Mucosa of gallbladder (tissue), 1 donor: ENCODE measurements at regions not wholly inside any gene's neighbourhood (a gene's known extent, or its start where the extent isn't known, plus 50 kb on each side); places are given as distances from the start of the nearest gene placed in this dataset.
"Not testable (repeated sequence)": the region's sequence is repeated elsewhere in the genome, so short reads cannot be mapped to it uniquely, and the experiment has no call there.

Experiments
- DNase-seq: peaks from one replicate; pipeline ENCODE4 v3.0.0-alpha.2; 2020; ENCODE audit warnings: low spot score
- donor health status: DM: no; HTN: no; CAD: no.

- DNase-seq, result no peak
Observed at GRCh38 chr7:8809320-8809719, 375.9 kb downstream of the NXPH1 start.

GRCh38 chr7:8817448-8818036, 384.1 kb downstream of the NXPH1 start:
- DNase-seq, result no peak

GRCh38 chr7:8818406-8818805, 385.0 kb downstream of the NXPH1 start:
- no peak for DNase-seq

- no peak for DNase-seq
Observed at GRCh38 chr7:8822595-8822994, 389.2 kb downstream of the NXPH1 start.

- DNase-seq, result no peak
Observed at GRCh38 chr7:8823486-8823885, 390.1 kb downstream of the NXPH1 start.

GRCh38 chr7:8827329-8827728, 393.9 kb downstream of the NXPH1 start:
- no peak for DNase-seq

GRCh38 chr7:8829100-8829499, 395.7 kb downstream of the NXPH1 start:
- DNase-seq, result no peak

GRCh38 chr7:8831376-8831775, 398.0 kb downstream of the NXPH1 start:
- no peak for DNase-seq

- no peak for DNase-seq
Observed at GRCh38 chr7:8833355-8833754, 399.9 kb downstream of the NXPH1 start.

- DNase-seq, result no peak
Observed at GRCh38 chr7:8841171-8841570, 407.8 kb downstream of the NXPH1 start.

- DNase-seq, result no peak
Observed at GRCh38 chr7:8871716-8872115, 438.3 kb downstream of the NXPH1 start.

- DNase-seq, result no peak
Observed at GRCh38 chr7:8881916-8882315, 448.5 kb downstream of the NXPH1 start.

GRCh38 chr7:8885480-8886000, 452.1 kb downstream of the NXPH1 start:
- DNase-seq, result no peak

GRCh38 chr7:8890346-8890745, 456.9 kb downstream of the NXPH1 start:
- not testable (repeated sequence) for DNase-seq

GRCh38 chr7:8893775-8894174, 460.4 kb downstream of the NXPH1 start:
- no peak for DNase-seq

GRCh38 chr7:8906396-8907075, 473.1 kb downstream of the NXPH1 start:
- DNase-seq, result no peak

- no peak for DNase-seq
Observed at GRCh38 chr7:8908889-8909288, 475.5 kb downstream of the NXPH1 start.

- DNase-seq, result no peak
Observed at GRCh38 chr7:8913682-8914081, 480.3 kb downstream of the NXPH1 start.

- no peak for DNase-seq
Observed at GRCh38 chr7:8921807-8922206, 488.4 kb downstream of the NXPH1 start.

- no peak for DNase-seq
Observed at GRCh38 chr7:8922726-8923125, 489.3 kb downstream of the NXPH1 start.

GRCh38 chr7:8923164-8923806, 489.9 kb downstream of the NXPH1 start:
- DNase-seq, result no peak

GRCh38 chr7:8931906-8932646, 498.7 kb downstream of the NXPH1 start:
- DNase-seq, result no peak
